HAP-1 (cell line): ENCODE measurements at regions not wholly inside any gene's neighbourhood (a gene's known extent, or its start where the extent isn't known, plus 50 kb on each side); places are given as distances from the start of the nearest gene placed in this dataset.
"Not testable (repeated sequence)": the region's sequence is repeated elsewhere in the genome, so short reads cannot be mapped to it uniquely, and the experiment has no call there.

ENCODE experiments used
- DNase-seq, 2 experiments: peaks; one replicate each; pipeline ENCODE4 v3.0.0-alpha.2; 2016 to 2020; ENCODE audit warnings: low spot score in 2 of 2
- H3K27me3 ChIP-seq: fragments of 250-450 bp; sonication (Bioruptor Pico); 2 replicates; pipeline ENCODE4 v1.5.1; 2020; ENCODE audit warnings: low read depth, mild to moderate bottlenecking, moderate library complexity
- H3K36me3 ChIP-seq: fragments of 250-450 bp; sonication (Bioruptor Pico); replicated peaks from 2 replicates; pipeline ENCODE4 v1.5.1; 2020; ENCODE audit warnings: mild to moderate bottlenecking
- H3K4me1 ChIP-seq: fragments of 250-450 bp; sonication (Bioruptor Pico); 2 replicates; pipeline ENCODE4 v1.5.1; 2020; ENCODE audit warnings: mild to moderate bottlenecking
- H3K4me3 ChIP-seq: fragments of 250-450 bp; sonication (Bioruptor Pico); 2 replicates; pipeline ENCODE4 v1.5.1; 2020; ENCODE audit warnings: mild to moderate bottlenecking, moderate library complexity
- H3K9me3 ChIP-seq: fragments of 250-450 bp; sonication (Bioruptor Pico); 2 replicates; pipeline ENCODE4 v1.5.1; 2020; ENCODE audit warnings: mild to moderate bottlenecking, moderate library complexity
- in situ Hi-C: fragments of 300-500 bp; cut with MboI; formaldehyde crosslinking; loops from 3 replicates; pipeline ENCODE4 v1.14.3; 2020; ENCODE audit warnings: low sequenced_read_pairs, inconsistent platforms, mixed read lengths

GRCh38 chr10:46156866-46157265 is 110.8 kb upstream of the MSMB start:
- H3K36me3 ChIP-seq, H3K27me3 ChIP-seq, DNase-seq, in situ Hi-C loops, H3K4me3 ChIP-seq, H3K4me1 ChIP-seq, H3K9me3 ChIP-seq: not testable (repeated sequence)

- Histone ChIP-seq H3K9me3 (no peaks in the 10 kb centered on the region), H3K36me3 (no peaks in the 10 kb centered on the region), H3K4me3 (no peak overlapping the region), H3K27me3 (no peaks in the 10 kb centered on the region), H3K4me1 (peaks cover 9% of the 10 kb centered on the region)
- in situ Hi-C loops: no loop called here
- DNase-seq: no peak
Measured at GRCh38 chr10:46169736-46170135, 117.1 kb upstream of the ANTXRL start.

GRCh38 chr10:46170789-46171188 is 116.0 kb upstream of the ANTXRL start:
- peaks cover 16% of the 10 kb centered on the region for H3K4me1 ChIP-seq
- H3K36me3 ChIP-seq: no peaks in the 10 kb centered on the region
- no peaks in the 10 kb centered on the region for H3K27me3 ChIP-seq
- DNase-seq: no peak
- in situ Hi-C loops: no loop called here
- no peaks in the 10 kb centered on the region for H3K9me3 ChIP-seq
- H3K4me3 ChIP-seq: no peak overlapping the region

- no peak for DNase-seq
- peaks cover 21% of the 10 kb centered on the region for H3K4me1 ChIP-seq
- in situ Hi-C loops: no loop called here
- no peak overlapping the region for H3K4me3 ChIP-seq
- no peaks in the 10 kb centered on the region for H3K36me3 ChIP-seq
- H3K27me3 ChIP-seq: no peaks in the 10 kb centered on the region
- no peaks in the 10 kb centered on the region for H3K9me3 ChIP-seq
Measured at GRCh38 chr10:46171661-46172060, 115.1 kb upstream of the ANTXRL start.

GRCh38 chr10:46175296-46175695 is 111.5 kb upstream of the ANTXRL start:
- H3K4me3 ChIP-seq: no peak overlapping the region
- DNase-seq: peak; percentile 38 to 77
- no peaks in the 10 kb centered on the region for H3K36me3 ChIP-seq
- H3K4me1 ChIP-seq: peaks cover 29% of the 10 kb centered on the region
- in situ Hi-C loops: no loop called here
- no peaks in the 10 kb centered on the region for H3K9me3 ChIP-seq
- no peaks in the 10 kb centered on the region for H3K27me3 ChIP-seq

GRCh38 chr10:46175831-46176230 is 111.0 kb upstream of the ANTXRL start:
- H3K27me3 ChIP-seq: no peaks in the 10 kb centered on the region
- in situ Hi-C loops: no loop called here
- no peaks in the 10 kb centered on the region for H3K9me3 ChIP-seq
- peaks cover 29% of the 10 kb centered on the region for H3K4me1 ChIP-seq
- no peaks in the 10 kb centered on the region for H3K36me3 ChIP-seq
- peak in 1 of 2 experiments; percentile 97 for DNase-seq
- no peak overlapping the region for H3K4me3 ChIP-seq

GRCh38 chr10:46187431-46187830 is 99.4 kb upstream of the ANTXRL start:
- H3K4me3 ChIP-seq, H3K27me3 ChIP-seq, H3K36me3 ChIP-seq, in situ Hi-C loops, H3K9me3 ChIP-seq, H3K4me1 ChIP-seq, DNase-seq: not testable (repeated sequence)

- Histone ChIP-seq H3K4me1 (no peaks in the 10 kb centered on the region), H3K9me3 (no peaks in the 10 kb centered on the region), H3K27me3 (no peaks in the 10 kb centered on the region), H3K4me3 (no peak overlapping the region), H3K36me3 (no peaks in the 10 kb centered on the region)
- in situ Hi-C loops: no loop called here
- no peak for DNase-seq
Measured at GRCh38 chr10:46197050-46197449, 89.7 kb upstream of the ANTXRL start.

GRCh38 chr10:46198516-46198915 is 88.3 kb upstream of the ANTXRL start:
- no peak for DNase-seq
- no peaks in the 10 kb centered on the region for H3K9me3 ChIP-seq
- no peaks in the 10 kb centered on the region for H3K36me3 ChIP-seq
- in situ Hi-C loops: no loop called here
- H3K4me1 ChIP-seq: no peaks in the 10 kb centered on the region
- no peak overlapping the region for H3K4me3 ChIP-seq
- no peaks in the 10 kb centered on the region for H3K27me3 ChIP-seq

- H3K9me3 ChIP-seq, in situ Hi-C loops, H3K36me3 ChIP-seq, H3K27me3 ChIP-seq, DNase-seq, H3K4me1 ChIP-seq, H3K4me3 ChIP-seq: not testable (repeated sequence)
Measured at GRCh38 chr10:46202405-46202804, 84.4 kb upstream of the ANTXRL start.

- H3K4me1 ChIP-seq, H3K36me3 ChIP-seq, H3K4me3 ChIP-seq, H3K9me3 ChIP-seq, H3K27me3 ChIP-seq, in situ Hi-C loops, DNase-seq: not testable (repeated sequence)
Measured at GRCh38 chr10:46204482-46205102, 82.2 kb upstream of the ANTXRL start.

- in situ Hi-C loops, H3K4me3 ChIP-seq, H3K27me3 ChIP-seq, DNase-seq, H3K36me3 ChIP-seq, H3K9me3 ChIP-seq, H3K4me1 ChIP-seq: not testable (repeated sequence)
Measured at GRCh38 chr10:46210427-46210826, 76.4 kb upstream of the ANTXRL start.

GRCh38 chr10:46215426-46215825 is 71.4 kb upstream of the ANTXRL start:
- Histone ChIP-seq H3K9me3 (no peaks in the 10 kb centered on the region), H3K4me1 (no peaks in the 10 kb centered on the region), H3K27me3 (no peaks in the 10 kb centered on the region), H3K36me3 (no peaks in the 10 kb centered on the region), H3K4me3 (no peak overlapping the region)
- in situ Hi-C loops: no loop called here
- no peak for DNase-seq

GRCh38 chr10:46216003-46216634 is 70.7 kb upstream of the ANTXRL start:
- in situ Hi-C loops: no loop called here
- DNase-seq: no peak
- Histone ChIP-seq H3K4me3 (no peak overlapping the region), H3K36me3 (no peaks in the 10 kb centered on the region), H3K27me3 (no peaks in the 10 kb centered on the region), H3K9me3 (no peaks in the 10 kb centered on the region), H3K4me1 (no peaks in the 10 kb centered on the region)
